CD14-positive monocyte (primary cell): ENCODE measurements at regions not wholly inside any gene's neighbourhood (a gene's known extent, or its start where the extent isn't known, plus 50 kb on each side); places are given as distances from the start of the nearest gene placed in this dataset.

Source experiments
- DNase-seq, 3 donors: peaks; one replicate each; pipeline ENCODE4 v3.0.0-alpha.2; 2011 to 2022
- H2AFZ ChIP-seq: 2 replicates; pipeline ENCODE4 v1.6.0; 2012; ENCODE audit warnings: mild to moderate bottlenecking, low read depth, low read length, inconsistent platforms; ENCODE audit not compliant: insufficient read depth, poor library complexity, severe bottlenecking
- H3K27ac ChIP-seq, 2 donors: 1 replicate in 1 of 2; 2 replicates in 1 of 2; pipeline ENCODE4 v1.5.1; 2012 to 2013; ENCODE audit warnings: low read length in 2 of 2, control low read depth in 1 of 2, inconsistent platforms in 1 of 2, low read depth in 1 of 2, mild to moderate bottlenecking in 1 of 2
- H3K27me3 ChIP-seq, 2 donors: one replicate each; pipeline versions ENCODE4 v1.6.0 to v1.6.1; 2011 to 2013; ENCODE audit warnings: low read length in 2 of 2; ENCODE audit not compliant: control insufficient read depth in 2 of 2, insufficient read depth in 2 of 2
- H3K36me3 ChIP-seq, 2 donors: replicated peaks in 1 of 2; 1 replicate in 1 of 2; 2 replicates in 1 of 2; pipeline versions ENCODE4 v1.5.1 to v1.6.1; 2012 to 2013; ENCODE audit warnings: low read length in 2 of 2, control low read depth in 1 of 2, inconsistent platforms in 1 of 2, mild to moderate bottlenecking in 1 of 2; ENCODE audit not compliant: insufficient read depth in 2 of 2, control insufficient read depth in 1 of 2
- H3K4me1 ChIP-seq, 2 donors: 1 replicate in 1 of 2; 2 replicates in 1 of 2; pipeline versions ENCODE4 v1.5.1 to v1.6.1; 2012 to 2013; ENCODE audit warnings: low read length in 2 of 2, control low read depth in 1 of 2, inconsistent platforms in 1 of 2, mild to moderate bottlenecking in 1 of 2, moderate library complexity in 1 of 2; ENCODE audit not compliant: insufficient read depth in 2 of 2, control insufficient read depth in 1 of 2
- H3K4me2 ChIP-seq: replicated peaks from 2 replicates; pipeline ENCODE3; 2012; ENCODE audit warnings: low read length, moderate library complexity, mild to moderate bottlenecking; ENCODE audit not compliant: poor library complexity, severe bottlenecking; ENCODE audit errors: extremely low read depth
- H3K4me3 ChIP-seq, 3 experiments: fragments of 200-600 bp in 1 of 3; sonication (generic) in 1 of 3; replicated peaks in 1 of 3; 1 replicate in 2 of 3; 2 replicates in 1 of 3; pipeline ENCODE4 v1.5.1; 2011 to 2013; ENCODE audit warnings: low read length in 3 of 3, mild to moderate bottlenecking in 3 of 3, control low read depth in 2 of 3, low read depth in 2 of 3, inconsistent platforms in 1 of 3, moderate library complexity in 1 of 3
- H3K79me2 ChIP-seq: 2 replicates; pipeline ENCODE4 v1.6.0; 2012; ENCODE audit warnings: mild to moderate bottlenecking, control low read depth, inconsistent platforms, low read length, moderate library complexity; ENCODE audit not compliant: insufficient read depth
- H3K9ac ChIP-seq: 2 replicates; pipeline ENCODE4 v1.6.0; 2017; ENCODE audit warnings: low read length, mild to moderate bottlenecking; ENCODE audit not compliant: insufficient read depth, poor library complexity, severe bottlenecking
- H3K9me3 ChIP-seq, 2 donors: replicated peaks in 1 of 2; 1 replicate in 1 of 2; 2 replicates in 1 of 2; pipeline versions ENCODE4 v1.5.1 to v1.6.1; 2012 to 2013; ENCODE audit warnings: low read length in 2 of 2, control low read depth in 1 of 2; ENCODE audit not compliant: control insufficient read depth in 1 of 2, insufficient read depth in 1 of 2
- H4K20me1 ChIP-seq: 2 replicates; pipeline ENCODE4 v1.6.0; 2012; ENCODE audit warnings: mild to moderate bottlenecking, low read length, control low read depth, moderate library complexity; ENCODE audit not compliant: insufficient read depth
- H3K27ac Mint-ChIP-seq, 7 donors: one replicate each; pipeline ENCODE4 v1.8.0; 2020; ENCODE audit warnings: mild to moderate bottlenecking in 7 of 7, mixed read lengths in 7 of 7, moderate library complexity in 6 of 7, inconsistent platforms in 2 of 7
- H3K27me3 Mint-ChIP-seq, 3 donors: one replicate each; pipeline ENCODE4 v1.8.0; 2021 to 2022; ENCODE audit warnings: low read depth in 3 of 3, mild to moderate bottlenecking in 3 of 3, mixed read lengths in 3 of 3, moderate library complexity in 3 of 3, inconsistent platforms in 1 of 3
- H3K36me3 Mint-ChIP-seq, 2 donors: one replicate each; pipeline ENCODE4 v1.8.0; 2020; ENCODE audit warnings: mixed read lengths in 2 of 2, inconsistent platforms in 1 of 2, mild to moderate bottlenecking in 1 of 2
- H3K4me1 Mint-ChIP-seq: one replicate; pipeline ENCODE4 v1.8.0; 2020; ENCODE audit warnings: mild to moderate bottlenecking, mixed read lengths
- H3K4me3 Mint-ChIP-seq, 2 donors: one replicate each; pipeline ENCODE4 v1.8.0; 2020; ENCODE audit warnings: mild to moderate bottlenecking in 2 of 2, mixed read lengths in 2 of 2, moderate library complexity in 1 of 2
- H3K9me3 Mint-ChIP-seq, 7 donors: one replicate each; pipeline ENCODE4 v1.8.0; 2020 to 2022; ENCODE audit warnings: mixed read lengths in 7 of 7, mild to moderate bottlenecking in 6 of 7, moderate library complexity in 6 of 7, inconsistent platforms in 2 of 7
- CTCF ChIP-seq: fragments of 200-600 bp; IDR thresholded peaks from one replicate; pipeline ENCODE4 v1.8.0; 2022; ENCODE audit warnings: antibody characterized with exemption, mild to moderate bottlenecking
- WGBS: methylation state at CpG from one replicate; pipeline ENCODE4 v1.1.5; 2013; ENCODE audit warnings: missing lambda C conversion rate; ENCODE audit not compliant: insufficient coverage; 5-methylcytosine and 5-hydroxymethylcytosine counted together
- intact Hi-C, 2 donors: fragments of 100-400 bp; cut with micrococcal nuclease; formaldehyde crosslinking; loops; one replicate each; pipeline versions ENCODE4 v1.15.0 to v1.15.1; 2023

GRCh38 chr6:112427499-112427898 is 80.4 kb downstream of the RFPL4B start:
- H3K4me2 ChIP-seq: no peak overlapping the region
- no peaks in the 10 kb centered on the region for H3K36me3 Mint-ChIP-seq
- no peak overlapping the region for H2AFZ ChIP-seq
- TF ChIP-seq CTCF: no peak
- no peak overlapping the region for H3K4me3 ChIP-seq
- H3K27me3 Mint-ChIP-seq: no peaks in the 10 kb centered on the region
- no peak for DNase-seq
- no peaks in the 10 kb centered on the region for H4K20me1 ChIP-seq
- peaks cover 0 to 9% (median 3%) of the 10 kb centered on the region in 7 donors for H3K9me3 Mint-ChIP-seq
- H3K4me1 ChIP-seq: no peaks in the 10 kb centered on the region
- no peak overlapping the region for H3K27ac Mint-ChIP-seq
- no peaks in the 10 kb centered on the region for H3K27me3 ChIP-seq
- H3K9me3 ChIP-seq: no peaks in the 10 kb centered on the region
- no peaks in the 10 kb centered on the region for H3K79me2 ChIP-seq
- intact Hi-C loops: no loop called here
- no peak overlapping the region for H3K4me3 Mint-ChIP-seq
- H3K9ac ChIP-seq: no peak overlapping the region
- H3K4me1 Mint-ChIP-seq: no peaks in the 10 kb centered on the region
- no peak overlapping the region for H3K27ac ChIP-seq
- H3K36me3 ChIP-seq: no peaks in the 10 kb centered on the region

GRCh38 chr6:112428477-112428876 is 81.3 kb downstream of the RFPL4B start:
- H3K27ac ChIP-seq: no peak overlapping the region
- no peaks in the 10 kb centered on the region for H3K27me3 ChIP-seq
- H3K4me2 ChIP-seq: no peak overlapping the region
- H2AFZ ChIP-seq: no peak overlapping the region
- H3K4me1 Mint-ChIP-seq: no peaks in the 10 kb centered on the region
- no peaks in the 10 kb centered on the region for H3K4me1 ChIP-seq
- H3K27me3 Mint-ChIP-seq: no peaks in the 10 kb centered on the region
- DNase-seq: no peak
- H3K36me3 Mint-ChIP-seq: no peaks in the 10 kb centered on the region
- H3K9me3 ChIP-seq: no peaks in the 10 kb centered on the region
- H3K36me3 ChIP-seq: no peaks in the 10 kb centered on the region
- WGBS: 100% methylated on average over 1 of the region's 2 CpGs
- intact Hi-C loops: no loop called here
- H3K27ac Mint-ChIP-seq: no peak overlapping the region
- H3K4me3 ChIP-seq: no peak overlapping the region
- no peak overlapping the region for H3K4me3 Mint-ChIP-seq
- H3K79me2 ChIP-seq: no peaks in the 10 kb centered on the region
- peaks cover 0 to 6% (median 3%) of the 10 kb centered on the region in 7 donors for H3K9me3 Mint-ChIP-seq
- H3K9ac ChIP-seq: no peak overlapping the region
- TF ChIP-seq CTCF: no peak
- no peaks in the 10 kb centered on the region for H4K20me1 ChIP-seq
